Amniotic stem cell (primary cell): ENCODE measurements at regions not wholly inside any gene's neighbourhood (a gene's known extent, or its start where the extent isn't known, plus 50 kb on each side); places are given as distances from the start of the nearest gene placed in this dataset.
"Not testable (repeated sequence)": the region's sequence is repeated elsewhere in the genome, so short reads cannot be mapped to it uniquely, and the experiment has no call there.

ENCODE experiments used
- DNase-seq: peaks from one replicate; lab custom pipeline; 2025; lab: John Stamatoyannopoulos, UW

DNA sequence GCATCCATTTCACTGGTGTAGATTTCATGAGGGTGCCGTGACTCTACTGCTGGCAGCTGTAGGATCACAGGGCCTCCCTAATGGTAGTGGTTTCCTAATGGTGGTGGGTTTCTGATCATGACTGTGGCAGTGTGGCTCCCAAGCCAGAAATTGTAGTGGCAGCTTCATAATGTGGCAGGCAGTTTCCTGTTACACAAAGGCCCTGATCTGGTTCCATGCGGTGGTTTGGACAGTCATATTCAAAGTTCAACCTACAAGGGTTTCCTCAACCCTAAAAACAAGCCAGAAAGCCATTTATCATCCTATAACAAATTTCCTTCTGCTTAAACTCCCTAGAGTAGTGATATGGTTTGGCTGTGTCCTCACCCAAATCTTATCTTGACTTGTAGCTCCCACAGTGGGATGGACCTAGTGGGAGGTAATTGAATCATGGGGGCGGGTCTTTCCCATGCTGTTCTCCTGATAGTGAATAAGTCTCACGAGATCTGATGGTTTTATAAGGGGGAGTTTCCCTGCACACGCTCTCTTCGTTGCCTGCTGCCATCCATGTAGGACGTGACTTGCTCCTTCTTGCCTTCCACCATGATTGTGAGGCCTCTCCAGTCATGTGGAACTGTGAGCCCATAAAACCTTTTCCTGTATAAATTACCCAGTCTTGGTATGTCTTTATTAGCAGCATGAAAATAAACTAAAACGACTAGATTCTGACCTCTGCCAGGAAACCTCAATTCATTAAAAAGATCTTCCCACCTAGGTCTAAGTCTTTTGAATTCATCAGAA lies 257.1 kb downstream of the EFCAB11 start:
- DNase-seq = no peak

DNA sequence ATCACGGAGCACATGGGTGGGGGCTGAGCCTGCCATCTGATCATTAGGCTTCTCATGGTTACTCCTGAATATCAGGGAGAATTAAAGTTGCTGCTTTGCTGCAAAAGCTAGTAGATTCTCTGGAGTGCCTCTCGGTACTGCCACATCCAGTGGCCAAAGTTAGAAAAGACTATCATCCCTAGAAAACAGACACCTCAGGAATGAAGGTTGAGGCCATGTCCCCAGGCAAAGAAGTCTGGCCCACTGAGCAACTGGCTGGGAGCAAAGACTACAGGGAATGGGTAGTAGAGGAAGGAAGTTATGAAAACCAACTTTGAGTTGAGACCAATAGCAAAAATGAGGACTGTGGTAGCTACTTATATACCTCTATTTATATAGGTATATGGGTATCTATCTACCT lies 258.7 kb downstream of the EFCAB11 start:
- no peak for DNase-seq

DNA sequence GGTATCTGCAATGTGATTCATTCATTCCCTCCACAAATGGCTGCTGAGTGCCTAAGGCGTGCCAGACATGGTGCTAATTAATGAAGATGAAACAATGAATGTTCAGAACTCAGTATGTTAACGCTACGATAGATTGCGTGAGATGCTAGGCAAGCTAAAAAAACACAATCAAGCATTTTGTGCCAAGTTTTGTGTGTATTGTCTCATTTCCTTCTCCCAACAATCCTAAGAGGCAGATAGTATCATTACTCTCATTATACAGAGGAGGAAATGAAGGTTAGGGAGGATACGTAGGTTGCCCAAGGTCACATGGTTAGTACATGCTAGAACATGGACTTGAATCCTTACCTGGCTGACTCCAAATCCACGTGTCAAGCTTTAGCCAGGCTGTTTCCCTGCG lies 264.4 kb downstream of the EFCAB11 start:
- no peak for DNase-seq

GRCh38 chr14:89689711-89690110 lies 264.8 kb downstream of the EFCAB11 start:
- not testable (repeated sequence) for DNase-seq

DNA sequence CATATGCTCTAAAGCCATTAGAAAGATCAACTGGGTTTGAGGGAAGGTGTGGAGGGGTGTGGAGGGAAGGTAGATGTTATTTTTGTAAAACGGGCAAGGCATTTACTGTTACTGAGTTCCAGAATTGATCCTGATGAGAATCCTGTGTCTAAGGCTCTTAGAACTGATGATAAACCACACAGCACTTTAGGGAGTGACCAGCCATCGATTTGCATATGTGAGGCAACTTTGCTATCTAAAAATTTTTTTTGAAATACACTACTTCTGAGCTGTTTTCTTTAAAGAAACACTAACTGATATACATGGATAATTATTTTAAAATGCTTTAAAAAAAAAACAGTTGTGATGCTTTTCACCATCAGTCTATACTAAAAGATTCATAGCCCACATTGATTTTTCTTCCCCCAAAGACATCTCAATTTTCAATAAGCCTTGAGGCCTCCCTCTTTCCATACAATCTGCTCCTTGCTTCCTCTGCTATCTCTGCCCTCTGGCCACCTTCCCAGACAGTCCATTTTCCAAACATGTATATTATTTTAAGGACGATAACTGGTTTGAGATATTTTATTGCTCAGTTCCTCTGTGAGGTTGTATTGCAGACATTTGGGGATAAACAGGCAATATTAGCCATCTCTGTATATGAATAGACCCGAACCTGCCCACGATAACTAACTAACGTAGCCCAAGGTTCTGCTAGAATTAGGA lies 265.9 kb downstream of the EFCAB11 start:
- DNase-seq = no peak

DNA sequence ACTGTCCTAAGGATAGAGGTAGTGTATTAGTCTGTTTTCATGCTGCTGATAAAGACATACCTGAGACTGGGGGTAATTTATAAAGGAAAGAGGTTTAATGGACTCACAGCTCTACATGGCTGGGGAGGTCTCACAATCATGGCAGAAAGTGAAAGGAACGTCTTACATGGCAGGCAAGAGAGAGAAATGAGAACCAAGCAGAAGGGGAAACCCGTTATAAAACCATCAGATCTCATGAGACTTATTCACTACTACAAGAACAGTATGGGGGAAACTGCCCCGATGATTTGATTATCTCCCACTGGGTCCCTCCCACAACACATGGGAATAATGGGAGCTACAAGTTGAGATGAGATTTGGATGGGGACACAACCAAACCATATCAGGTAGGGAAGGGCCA lies 267.4 kb downstream of the EFCAB11 start:
- DNase-seq = not testable (repeated sequence)

DNA sequence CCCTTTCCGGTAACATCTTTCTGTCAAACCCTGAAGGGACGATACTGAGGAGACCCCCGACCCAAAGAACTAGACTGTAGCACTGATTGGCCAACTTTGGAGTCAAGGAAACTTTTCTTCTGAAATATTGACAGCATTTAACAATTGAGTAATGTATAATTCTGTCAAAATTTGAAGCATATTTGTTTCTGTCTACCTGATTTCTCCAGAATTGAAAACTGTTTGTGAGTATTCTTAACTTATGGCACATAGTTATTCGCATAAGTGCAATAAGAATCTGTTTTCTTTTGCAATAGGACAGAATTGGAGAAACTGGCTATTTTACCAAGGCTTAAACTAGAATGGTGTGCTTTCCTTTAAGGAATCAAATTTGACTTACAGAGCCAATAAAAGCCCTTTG lies 267.1 kb upstream of the FOXN3 start:
- no peak for DNase-seq

DNA sequence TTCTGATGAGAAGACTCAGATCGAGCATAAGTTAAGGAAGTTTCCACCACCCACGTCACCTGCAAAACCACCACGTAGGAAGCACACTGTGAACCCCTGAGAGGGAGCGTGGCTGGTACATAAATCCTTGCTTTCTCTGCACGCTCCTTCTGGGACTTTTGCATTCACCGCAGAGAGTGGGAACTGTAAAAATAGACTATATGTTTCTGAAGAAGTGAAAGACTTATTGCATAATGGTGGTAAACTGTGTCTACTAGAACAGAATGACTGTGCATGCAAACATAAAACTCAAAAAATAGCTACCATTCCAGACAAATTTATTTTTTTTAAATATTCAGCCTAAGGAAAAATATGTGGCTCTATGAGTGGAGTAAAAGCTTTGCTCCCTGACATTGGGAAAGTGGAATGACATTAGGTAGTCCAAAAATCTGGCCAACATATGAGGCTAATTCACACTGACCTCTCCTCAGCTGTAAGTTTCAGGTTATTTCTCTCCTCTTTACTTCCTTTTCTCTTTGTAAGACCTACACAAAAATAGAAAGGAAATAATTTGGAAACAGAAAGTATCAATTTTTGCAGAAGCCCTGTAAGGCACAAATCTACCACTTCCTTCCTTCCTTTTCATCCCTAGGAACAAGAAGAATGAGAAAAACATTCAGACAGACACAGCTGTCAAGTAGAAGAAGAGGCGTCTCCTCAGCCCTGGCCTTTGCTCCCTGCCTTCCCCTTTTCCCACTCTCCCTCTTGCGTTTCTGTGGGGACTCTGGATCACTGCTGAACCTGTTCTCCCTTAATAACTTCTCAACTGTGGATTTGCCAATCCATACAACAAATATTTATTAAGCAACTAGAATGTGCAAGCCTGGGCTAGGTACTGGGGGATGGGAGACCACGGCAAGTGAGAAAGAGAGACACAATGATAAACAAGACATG lies 264.3 kb upstream of the FOXN3 start:
- DNase-seq = no peak

DNA sequence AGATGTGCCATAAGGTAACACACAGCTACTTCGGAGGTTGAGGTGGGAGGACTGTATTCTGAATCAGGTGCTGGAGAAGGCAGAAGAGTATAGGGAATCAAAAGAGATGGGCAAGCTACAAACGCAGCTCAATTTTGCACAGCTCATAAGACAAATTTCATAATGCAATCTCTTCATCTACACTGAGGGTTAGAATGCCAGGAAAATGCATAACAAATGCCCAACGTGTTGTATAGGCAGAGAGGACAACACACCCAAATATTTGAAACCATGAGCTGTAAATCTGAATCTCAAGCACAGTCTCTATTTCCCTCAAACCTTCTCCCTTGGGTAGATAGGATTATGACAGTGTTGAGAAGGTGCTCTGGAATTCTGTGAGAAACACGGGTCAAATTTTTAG lies 263.1 kb upstream of the FOXN3 start:
- DNase-seq = no peak

- DNase-seq = no peak
These were observed 261.7 kb upstream of the FOXN3 start for GRCh38 chr14:89678768-89679167.

DNA sequence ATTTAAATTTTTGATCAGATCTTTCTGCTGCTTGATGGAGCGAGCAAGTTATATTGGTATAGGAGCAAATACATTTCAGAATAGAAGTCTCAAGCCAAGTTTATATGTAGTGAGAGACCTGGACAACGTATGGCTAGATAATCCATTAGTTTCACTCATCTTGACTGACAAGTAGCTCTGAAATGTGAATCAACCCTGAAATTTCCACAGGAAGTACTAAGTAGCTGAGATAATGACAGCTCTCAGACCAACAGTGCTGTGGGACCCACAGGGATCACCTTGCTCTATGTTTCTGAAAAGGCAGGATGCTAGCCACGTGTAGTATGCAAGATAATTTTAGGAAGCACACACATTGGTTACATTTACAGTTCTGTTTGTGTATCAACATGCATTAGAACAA lies 258.6 kb upstream of the FOXN3 start:
- no peak for DNase-seq

DNA sequence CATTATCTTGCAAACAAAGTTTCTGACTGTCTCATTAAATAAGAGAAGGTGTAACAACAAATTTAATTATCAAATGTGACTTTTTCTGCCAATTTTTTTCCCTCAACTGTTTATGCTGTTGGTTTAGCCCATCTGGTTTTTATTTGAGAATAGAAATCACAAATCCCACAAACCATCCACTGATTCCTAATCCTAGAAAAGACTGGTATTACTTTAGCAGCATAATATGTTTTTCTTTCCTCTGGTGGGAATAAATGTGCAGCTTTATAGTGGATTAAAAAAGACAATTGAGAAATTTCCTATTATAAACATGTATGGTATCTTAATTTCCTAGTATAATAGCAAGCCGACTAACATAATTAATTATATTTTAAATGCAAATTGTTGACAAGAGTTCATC lies 257.9 kb upstream of the FOXN3 start:
- no peak for DNase-seq

DNA sequence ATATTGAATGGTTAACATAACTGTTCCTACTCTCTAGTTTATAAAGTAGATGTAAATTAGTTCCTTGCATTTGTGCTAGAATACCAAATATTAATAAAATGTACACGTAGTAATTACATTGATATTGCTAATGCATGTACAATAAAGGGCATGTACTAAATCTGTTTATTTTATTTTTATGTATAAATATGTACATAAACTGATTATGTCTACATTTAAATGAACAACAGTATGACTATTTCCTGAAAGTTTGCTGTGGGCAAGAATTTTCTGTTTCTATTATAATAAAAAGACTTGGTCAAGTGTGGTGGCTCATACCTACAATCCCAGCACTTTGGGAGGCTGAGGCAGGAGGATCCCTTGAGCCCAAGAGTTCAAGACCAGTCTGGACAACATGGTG lies 257.2 kb upstream of the FOXN3 start:
- DNase-seq = no peak

- peak; percentile 9 for DNase-seq
These were observed 256.6 kb upstream of the FOXN3 start for GRCh38 chr14:89673512-89674225.

DNA sequence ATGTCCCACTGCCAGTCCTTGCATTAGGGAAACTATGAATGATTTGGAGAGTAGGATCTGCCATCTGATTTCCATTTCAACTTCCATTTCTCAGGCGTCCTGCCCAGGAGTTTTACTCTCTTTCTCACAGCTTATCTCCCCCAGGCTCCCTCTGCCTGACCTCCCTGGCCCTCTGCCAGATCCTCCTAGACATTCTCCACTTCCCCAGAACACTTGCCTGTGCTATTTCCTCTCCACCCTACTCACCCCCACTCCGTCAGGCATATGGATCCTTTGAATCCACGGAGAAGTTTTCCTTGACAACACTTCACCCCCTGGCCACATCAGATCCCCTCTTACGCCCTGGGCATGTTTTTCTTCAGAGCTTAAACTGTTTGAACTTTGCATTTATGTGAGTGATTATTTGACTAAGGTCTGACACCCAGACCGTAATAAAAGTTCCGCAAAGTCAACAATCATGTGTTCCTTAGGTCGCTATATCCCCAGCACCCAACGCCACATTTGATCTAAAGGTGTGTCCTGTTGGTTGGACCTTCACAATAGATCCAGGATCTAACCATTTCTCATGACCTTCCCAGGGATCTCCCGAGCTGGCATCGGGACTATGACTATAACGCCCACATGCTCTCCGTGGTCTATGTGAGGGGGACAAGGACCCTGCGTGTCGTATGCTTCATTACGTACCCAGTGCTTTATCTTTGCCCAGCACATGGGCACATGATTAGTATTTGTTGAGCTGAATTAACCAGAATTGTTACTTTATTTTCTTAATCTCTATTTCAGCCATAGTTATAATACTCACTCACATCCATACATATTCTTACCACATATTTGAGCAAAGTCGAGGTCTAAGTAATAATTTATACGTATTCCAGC lies 255.8 kb upstream of the FOXN3 start:
- DNase-seq = no peak

DNA sequence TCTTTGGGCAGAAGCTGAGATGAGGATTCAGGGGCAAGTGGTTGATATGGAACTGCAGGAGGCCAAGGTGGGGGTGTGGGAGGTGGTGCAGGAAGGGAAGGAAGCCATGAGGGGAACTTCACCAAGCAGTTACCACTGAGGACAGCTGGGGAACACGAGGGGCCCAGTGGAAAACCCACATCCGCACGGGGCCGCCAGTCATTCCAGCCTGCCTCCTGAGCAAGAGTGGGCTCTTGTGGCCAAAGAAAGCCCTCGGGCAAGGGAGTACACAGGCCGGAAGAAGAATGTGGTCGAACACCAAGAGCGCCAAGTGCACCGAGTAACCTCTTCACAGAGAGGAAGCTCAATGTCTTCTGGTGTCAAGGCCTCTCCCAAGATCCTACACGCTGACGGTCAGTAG lies 252.2 kb upstream of the FOXN3 start:
- DNase-seq = no peak

DNA sequence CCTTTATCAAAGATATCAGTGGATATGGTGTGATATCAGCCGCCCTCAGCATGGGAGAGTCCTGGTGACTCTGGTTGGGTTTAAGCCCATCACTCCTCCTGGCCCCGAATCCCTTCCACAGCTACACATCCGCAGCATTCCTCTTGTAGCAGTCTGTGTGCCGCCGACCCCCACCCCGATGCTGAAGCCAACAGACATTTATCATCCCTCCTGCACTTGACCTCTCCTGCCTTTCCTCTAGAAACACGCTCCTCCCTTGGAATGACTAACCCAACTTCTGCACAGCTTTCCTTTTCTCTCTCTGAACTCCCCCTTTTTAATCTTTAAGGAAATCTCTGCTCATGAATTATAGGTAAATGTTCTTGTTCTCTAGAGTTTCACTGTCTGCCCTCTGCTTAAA lies 250.9 kb upstream of the FOXN3 start:
- no peak for DNase-seq

DNA sequence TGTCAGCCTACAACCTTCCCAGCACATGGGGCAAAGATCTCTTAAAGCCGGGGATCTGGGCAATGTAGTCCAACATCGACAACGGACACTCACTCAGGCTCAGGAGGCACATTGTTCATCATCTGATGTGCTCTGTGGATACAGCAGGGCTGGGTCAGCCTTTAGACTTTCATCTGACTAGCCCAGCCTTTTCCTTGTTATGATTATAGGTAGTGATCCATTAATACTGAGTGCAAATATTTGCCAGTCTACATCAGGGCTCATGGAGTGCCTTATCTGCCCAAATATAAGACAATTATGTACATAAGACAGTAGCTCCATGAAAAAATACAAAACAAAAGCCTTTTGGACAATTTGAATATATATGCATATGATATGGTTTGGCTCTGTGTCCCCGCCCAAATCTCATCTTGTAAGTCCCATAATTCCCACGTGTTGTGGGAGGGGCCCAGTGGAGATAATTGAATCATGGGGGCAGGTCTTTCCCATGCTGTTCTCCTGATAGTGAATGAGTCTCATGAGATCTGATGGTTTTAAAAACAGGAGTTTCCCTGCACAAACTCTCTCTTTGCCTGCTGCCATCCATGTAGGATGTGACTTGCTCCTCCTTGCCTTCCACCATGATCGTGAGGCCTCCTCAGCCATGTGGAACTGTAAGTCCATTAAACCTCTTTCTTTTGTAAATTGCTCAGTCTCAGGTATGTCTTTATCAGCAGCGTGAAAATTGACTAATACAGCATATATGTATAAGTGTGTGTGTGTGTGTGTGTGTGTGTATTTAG lies 248.5 kb upstream of the FOXN3 start:
- not testable (repeated sequence) for DNase-seq

- DNase-seq = no peak
These were observed 244.4 kb upstream of the FOXN3 start for GRCh38 chr14:89661392-89661791.

DNA sequence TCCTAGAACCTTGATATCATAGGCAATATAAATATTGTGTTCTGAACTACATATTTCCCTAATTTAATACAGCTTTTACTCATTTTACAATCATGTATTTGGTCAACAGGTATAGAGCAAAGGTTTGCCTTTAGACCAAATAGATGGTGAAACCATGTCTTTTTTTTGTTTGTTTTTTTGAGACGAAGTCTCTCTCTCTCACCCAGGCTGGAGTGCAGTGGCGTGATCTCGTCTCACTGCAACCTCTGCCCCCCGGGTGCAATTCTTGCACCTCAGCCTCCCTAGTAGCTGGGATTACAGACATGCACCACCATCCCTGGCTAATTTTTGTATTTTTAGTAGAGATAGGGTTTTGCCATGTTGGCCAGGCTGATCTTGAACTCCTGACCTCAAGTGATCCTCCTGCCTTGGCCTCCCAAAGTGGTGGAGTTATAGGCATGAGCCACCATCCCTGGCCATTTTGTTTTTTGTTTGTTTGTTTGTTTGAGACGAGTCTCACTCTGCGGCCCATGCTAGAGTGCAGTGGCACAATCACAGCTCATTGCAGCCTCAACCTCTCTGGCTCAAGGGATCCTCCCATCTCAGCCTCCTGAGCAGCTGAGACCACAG lies 243.7 kb upstream of the FOXN3 start:
- DNase-seq = not testable (repeated sequence)
